H1 (cell line): ENCODE measurements at regions not wholly inside any gene's neighbourhood (a gene's known extent, or its start where the extent isn't known, plus 50 kb on each side); places are given as distances from the start of the nearest gene placed in this dataset.

Experiments used
- CTCF ChIA-PET: fragments of 300-600 bp; sonication (Branson Sonifier 250); formaldehyde crosslinking; loops from one replicate; lab custom pipeline; 2021; ENCODE audit not compliant: partially characterized antibody; lab: Charles Lee
- POLR2A ChIA-PET: fragments of 300-600 bp; sonication (Branson Sonifier 250); formaldehyde crosslinking; loops from one replicate; lab custom pipeline; 2021; ENCODE audit warnings: inconsistent platforms; ENCODE audit not compliant: partially characterized antibody; lab: Charles Lee
- DNase-seq, 2 experiments: peaks; one replicate each; pipeline versions ENCODE4 v3.0.0 to v3.0.0-alpha.2; 2010 to 2022; ENCODE audit warnings: low spot score in 2 of 2, low read depth in 1 of 2, mixed read lengths in 1 of 2
- FAIRE-seq: peaks from 2 replicates; lab custom pipeline; 2011; peaks lifted over from hg19 to GRCh38; lab: Jason Lieb, UNC
- H2AFZ ChIP-seq: 2 replicates; pipeline ENCODE4 v1.8.1; 2012; ENCODE audit warnings: low read length, inconsistent platforms
- H2AK5ac ChIP-seq: 2 replicates; pipeline ENCODE4 v1.6.1; 2013; ENCODE audit warnings: low read depth, low read length
- H2BK120ac ChIP-seq: replicated peaks from 2 replicates; pipeline ENCODE3; 2013; ENCODE audit warnings: low read depth, low read length, inconsistent platforms
- H2BK12ac ChIP-seq: 2 replicates; pipeline ENCODE4 v1.6.1; 2013; ENCODE audit warnings: low read depth, low read length
- H2BK15ac ChIP-seq: 2 replicates; pipeline ENCODE4 v1.6.1; 2013; ENCODE audit warnings: low read length
- H2BK20ac ChIP-seq: 2 replicates; pipeline ENCODE4 v1.6.1; 2013; ENCODE audit warnings: low read length
- H2BK5ac ChIP-seq: 2 replicates; pipeline ENCODE4 v1.6.1; 2013; ENCODE audit warnings: low read depth, low read length
- H3K14ac ChIP-seq: 2 replicates; pipeline ENCODE4 v1.6.1; 2013; ENCODE audit warnings: inconsistent platforms; ENCODE audit not compliant: insufficient read length
- H3K18ac ChIP-seq: 2 replicates; pipeline ENCODE4 v1.6.1; 2013; ENCODE audit warnings: low read length; ENCODE audit errors: extremely low read depth
- H3K23ac ChIP-seq: 2 replicates; pipeline ENCODE4 v1.6.1; 2013; ENCODE audit warnings: inconsistent platforms; ENCODE audit not compliant: insufficient read length
- H3K23me2 ChIP-seq: 2 replicates; pipeline ENCODE4 v1.6.1; 2013; ENCODE audit warnings: low read depth, low read length
- H3K27ac ChIP-seq: 2 replicates; pipeline ENCODE4 v1.6.1; 2011; ENCODE audit warnings: low read depth, low read length, inconsistent platforms
- H3K27me3 ChIP-seq, 4 experiments: replicated peaks in 1 of 4; 1 replicate in 1 of 4; 2 replicates in 3 of 4; pipeline versions ENCODE4 v1.6.1 to v1.8.1; 2011 to 2013; ENCODE audit warnings: low read length in 3 of 4, mild to moderate bottlenecking in 3 of 4, inconsistent platforms in 2 of 4, mixed read lengths in 2 of 4, moderate library complexity in 1 of 4; ENCODE audit not compliant: control insufficient read depth in 3 of 4, insufficient read depth in 3 of 4; ENCODE audit errors: extremely low read depth in 1 of 4
- H3K36me3 ChIP-seq, 4 experiments: 2 replicates each; pipeline versions ENCODE4 v1.6.1 to v1.8.1; 2011 to 2013; ENCODE audit warnings: mild to moderate bottlenecking in 4 of 4, low read length in 3 of 4, moderate library complexity in 2 of 4, control low read depth in 1 of 4, inconsistent platforms in 1 of 4; ENCODE audit not compliant: insufficient read depth in 4 of 4, control insufficient read depth in 2 of 4
- H3K4ac ChIP-seq: replicated peaks from 2 replicates; pipeline ENCODE3; 2013; ENCODE audit warnings: low read length, low read depth, mixed read lengths, inconsistent platforms; ENCODE audit not compliant: insufficient read length
- H3K4me1 ChIP-seq, 4 experiments: replicated peaks in 1 of 4; 1 replicate in 1 of 4; 2 replicates in 3 of 4; pipeline versions ENCODE4 v1.6.1 to v1.8.1; 2011 to 2013; ENCODE audit warnings: low read length in 3 of 4, inconsistent platforms in 2 of 4, mixed read lengths in 1 of 4; ENCODE audit not compliant: insufficient read depth in 4 of 4, control insufficient read depth in 3 of 4
- H3K4me2 ChIP-seq, 2 experiments: 2 replicates each; pipeline versions ENCODE4 v1.6.1 to v1.8.1; 2011 to 2013; ENCODE audit warnings: low read depth in 2 of 2, low read length in 2 of 2, control low read depth in 1 of 2, inconsistent platforms in 1 of 2, mild to moderate bottlenecking in 1 of 2; ENCODE audit not compliant: insufficient read depth in 1 of 2
- H3K4me3 ChIP-seq, 4 experiments: fragments of 200-600, 300-600 bp in 1 of 4; sonication (generic), shearing (Covaris generic), sonication (Bioruptor Twin) in 1 of 4; 2 replicates each; pipeline versions ENCODE4 v1.5.1 to v1.8.1; 2011 to 2016; ENCODE audit warnings: low read length in 4 of 4, low read depth in 3 of 4, control low read depth in 2 of 4, inconsistent platforms in 2 of 4, mild to moderate bottlenecking in 2 of 4, mixed read lengths in 1 of 4, moderate library complexity in 1 of 4; ENCODE audit not compliant: insufficient read depth in 2 of 4; ENCODE audit errors: extremely low read depth in 1 of 4
- H3K56ac ChIP-seq: replicated peaks from 2 replicates; pipeline ENCODE3; 2013; ENCODE audit warnings: low read depth, mild to moderate bottlenecking, mixed read lengths, low read length, inconsistent platforms; ENCODE audit not compliant: insufficient read length
- H3K79me1 ChIP-seq: 2 replicates; pipeline ENCODE4 v1.6.1; 2013; ENCODE audit warnings: low read depth, low read length, control low read depth
- H3K79me2 ChIP-seq, 2 experiments: 2 replicates each; pipeline versions ENCODE4 v1.6.1 to v1.8.1; 2012 to 2013; ENCODE audit warnings: low read length in 2 of 2, mild to moderate bottlenecking in 2 of 2, inconsistent platforms in 1 of 2; ENCODE audit not compliant: insufficient read depth in 2 of 2, control insufficient read depth in 1 of 2
- H3K9ac ChIP-seq, 4 experiments: replicated peaks in 1 of 4; 1 replicate in 1 of 4; 2 replicates in 3 of 4; pipeline versions ENCODE4 v1.6.1 to v1.8.1; 2011 to 2013; ENCODE audit warnings: low read depth in 3 of 4, low read length in 3 of 4, control low read depth in 2 of 4, mild to moderate bottlenecking in 2 of 4, moderate library complexity in 2 of 4, inconsistent platforms in 1 of 4; ENCODE audit errors: extremely low read depth in 1 of 4
- H3K9me3 ChIP-seq, 2 experiments: 2 replicates each; pipeline versions ENCODE4 v1.6.1 to v1.8.1; 2012 to 2013; ENCODE audit warnings: mild to moderate bottlenecking in 2 of 2, moderate library complexity in 2 of 2, control low read depth in 1 of 2, inconsistent platforms in 1 of 2, low read depth in 1 of 2, low read length in 1 of 2, mixed read lengths in 1 of 2; ENCODE audit not compliant: insufficient read depth in 2 of 2
- H4K20me1 ChIP-seq, 2 experiments: replicated peaks in 1 of 2; 2 replicates each; pipeline versions ENCODE3 to v1.8.1; 2011 to 2013; ENCODE audit warnings: inconsistent platforms in 2 of 2, low read length in 2 of 2, mild to moderate bottlenecking in 1 of 2; ENCODE audit not compliant: insufficient read depth in 2 of 2, control insufficient read depth in 1 of 2
- H4K5ac ChIP-seq: 2 replicates; pipeline ENCODE4 v1.6.1; 2013; ENCODE audit warnings: low read length, low read depth, mixed read lengths, inconsistent platforms; ENCODE audit not compliant: insufficient read length
- H4K8ac ChIP-seq: 2 replicates; pipeline ENCODE4 v1.8.0; 2013; ENCODE audit warnings: mild to moderate bottlenecking, moderate library complexity, low read length, inconsistent platforms; ENCODE audit not compliant: insufficient read depth; ENCODE audit errors: extremely low read depth
- H4K91ac ChIP-seq: replicated peaks from 2 replicates; pipeline ENCODE3; 2013; ENCODE audit warnings: low read length, mixed read lengths, inconsistent platforms; ENCODE audit not compliant: insufficient read length
- ATF2 ChIP-seq: IDR thresholded peaks from 2 replicates; pipeline ENCODE4 v1.6.1; 2012; ENCODE audit warnings: low read length, inconsistent platforms
- BACH1 ChIP-seq: IDR thresholded peaks from 2 replicates; pipeline ENCODE4 v1.6.1; 2012; ENCODE audit warnings: low read length, improper control_type of control experiment
- CHD1 ChIP-seq: IDR thresholded peaks from 2 replicates; pipeline ENCODE4 v1.6.1; 2012; ENCODE audit warnings: low read depth, low read length, improper control_type of control experiment
- EP300 ChIP-seq, 2 experiments: IDR thresholded peaks; 1 replicate in 1 of 2; 2 replicates in 1 of 2; pipeline ENCODE4 v1.6.1; 2011 to 2012; ENCODE audit warnings: low read depth in 2 of 2, low read length in 2 of 2, mild to moderate bottlenecking in 2 of 2, borderline replicate concordance in 1 of 2, inconsistent platforms in 1 of 2, moderate library complexity in 1 of 2
- HDAC2 ChIP-seq, 2 experiments: fragments of 300-600 bp in 1 of 2; sonication (generic) in 1 of 2; IDR thresholded peaks; 2 replicates each; pipeline ENCODE4 v1.6.1; 2011 to 2012; ENCODE audit warnings: low read depth in 2 of 2, low read length in 2 of 2, mild to moderate bottlenecking in 2 of 2, moderate library complexity in 2 of 2, borderline replicate concordance in 1 of 2, inconsistent platforms in 1 of 2
- NRF1 ChIP-seq: IDR thresholded peaks from 2 replicates; pipeline ENCODE4 v1.6.1; 2011; ENCODE audit warnings: mild to moderate bottlenecking, low read depth, low read length, improper control_type of control experiment
- RNF2 ChIP-seq: fragments of 200-900, 300-1000 bp; sonication (generic); IDR thresholded peaks from 2 replicates; pipeline ENCODE4 v1.7.1; 2016; ENCODE audit warnings: borderline replicate concordance, low read depth, mild to moderate bottlenecking, antibody characterized with exemption, low read length; ENCODE audit not compliant: poor library complexity, severe bottlenecking; ENCODE audit errors: missing control alignments
- SIN3A ChIP-seq, 2 experiments: IDR thresholded peaks in 1 of 2; conservative IDR thresholded peaks in 1 of 2; 2 replicates each; pipeline ENCODE4 v1.6.1; 2011 to 2012; ENCODE audit warnings: low read length in 2 of 2, improper control_type of control experiment in 1 of 2, low read depth in 1 of 2, mild to moderate bottlenecking in 1 of 2
- SIX5 ChIP-seq: IDR thresholded peaks from 2 replicates; pipeline ENCODE4 v1.6.1; 2011; ENCODE audit warnings: mild to moderate bottlenecking, low read depth, low read length
- SP1 ChIP-seq: IDR thresholded peaks from 2 replicates; pipeline ENCODE4 v1.6.1; 2011; ENCODE audit warnings: low read depth, low read length
- SRF ChIP-seq: IDR thresholded peaks from 2 replicates; pipeline ENCODE4 v1.6.1; 2011; ENCODE audit warnings: mild to moderate bottlenecking, low read depth, low read length, moderate library complexity
- TCF12 ChIP-seq: IDR thresholded peaks from 2 replicates; pipeline ENCODE4 v1.6.1; 2011; ENCODE audit warnings: low read depth, mild to moderate bottlenecking, low read length
- WGBS, 2 experiments: shearing (Covaris generic) in 1 of 2; methylation state at CpG; one replicate each; pipeline versions ENCODE4 v1.1.6 to v1.1.7; 2013 to 2015; ENCODE audit warnings: low lambda C conversion rate in 2 of 2, mixed read lengths in 2 of 2, inconsistent platforms in 1 of 2, low coverage in 1 of 2, missing lambda C conversion rate in 1 of 2; ENCODE audit not compliant: insufficient replicate concordance in 2 of 2, insufficient coverage in 1 of 2, insufficient read length in 1 of 2; ENCODE audit errors: extremely low coverage in 1 of 2, missing lambda C conversion rate in 1 of 2; 5-methylcytosine and 5-hydroxymethylcytosine counted together

- 0 out of 2 replicates have a peak overlapping the region, but pooled peaks have one; percentile 9 for H2BK12ac ChIP-seq
- H4K5ac ChIP-seq: no peak overlapping the region
- H4K20me1 ChIP-seq: peaks cover 0 to 4% of the 10 kb centered on the region in 2 experiments
- H3K23me2 ChIP-seq: peaks cover 6% of the 10 kb centered on the region; the same call in 1 of the 2 replicates
- H3K4me1 ChIP-seq: peaks cover 0 to 6% (median 4%) of the 10 kb centered on the region in 4 experiments; a peak in 4 of 7 replicates
- H4K91ac ChIP-seq: no peak overlapping the region
- H3K18ac ChIP-seq: no peak overlapping the region
- no peaks in the 10 kb centered on the region for H3K9me3 ChIP-seq
- no peak overlapping the region for H4K8ac ChIP-seq
- H2BK15ac ChIP-seq: 0 out of 2 replicates have a peak overlapping the region, but pooled peaks have one; percentile 31
- H2BK5ac ChIP-seq: no peak overlapping the region
- H3K56ac ChIP-seq: no peak overlapping the region
- H2AFZ ChIP-seq: no peak overlapping the region
- H3K4me2 ChIP-seq: no peak overlapping the region
- no peak overlapping the region for H3K14ac ChIP-seq
- 91% methylated on average over 9 of the region's 10 CpGs; no CpG with 5 or more reads in 1 of the 2 experiments for WGBS, 2 experiments
- H3K27ac ChIP-seq: no peak overlapping the region
- H3K23ac ChIP-seq: no peak overlapping the region
- no peaks in the 10 kb centered on the region for H3K79me1 ChIP-seq
- H3K36me3 ChIP-seq: no peaks in the 10 kb centered on the region
- no peak for DNase-seq
- no peaks in the 10 kb centered on the region for H3K79me2 ChIP-seq
- 0 out of 2 replicates have a peak overlapping the region, but pooled peaks have one; percentile 1 for H2BK20ac ChIP-seq
- no peak overlapping the region for H3K4ac ChIP-seq
- no peak for FAIRE-seq
- H3K27me3 ChIP-seq: peaks cover 0 to 14% (median 7%) of the 10 kb centered on the region in 4 experiments; a peak in 5 of 7 replicates
- H3K4me3 ChIP-seq: no peak overlapping the region
- CTCF ChIA-PET: interaction anchor here (1.1 to 5.1 kb wide), 4 partner anchors 8 to 254 kb away, joined by 5 to 150 read pairs (median 50); partner anchors contain the start of gene SPO11
- H2AK5ac ChIP-seq: no peak overlapping the region
- no peak overlapping the region for H2BK120ac ChIP-seq
- H3K9ac ChIP-seq: no peak overlapping the region
- POLR2A ChIA-PET: no interaction called here
- TF ChIP-seq SP1 (no peak), SIN3A (conservative IDR thresholded peaks at IDR 0.05 in 1 of 2, IDR thresholded peaks at IDR 0.05 in 1 of 2; ENCODE audit: low read depth in 1 of 2, low read length in 2 of 2) (no peak), CHD1 (no peak), RNF2 (no peak), SRF (no peak), EP300 (IDR thresholded peaks at IDR 0.05; ENCODE audit: borderline replicate concordance in 1 of 2, low read depth in 2 of 2, low read length in 2 of 2) (no peak), SIX5 (no peak), ATF2 (no peak), NRF1 (no peak), BACH1 (no peak), TCF12 (no peak), HDAC2 (IDR thresholded peaks at IDR 0.05; ENCODE audit: borderline replicate concordance in 1 of 2, low read depth in 2 of 2, low read length in 2 of 2) (no peak)
Observed at GRCh38 chr20:57093766-57094165, 172.7 kb downstream of the BMP7 start.
